ENCODE measurements at regions not wholly inside any gene's neighbourhood (a gene's known extent, or its start where the extent isn't known, plus 50 kb on each side); places are given as distances from the start of the nearest gene placed in this dataset.

- H3K4me3 ChIP-seq (ENCODE audit: insufficient read depth, low read depth, low read length): no peak overlapping the region
- H3K18ac ChIP-seq (ENCODE audit: low read depth, low read length): no peak overlapping the region
- no peak overlapping the region for H4K5ac ChIP-seq (ENCODE audit: low read depth, low read length)
- H3K4me1 ChIP-seq (ENCODE audit: control insufficient read depth, insufficient read depth, low read length): peaks cover 10% of the 10 kb centered on the region
- no peak overlapping the region for H3K56ac ChIP-seq (ENCODE audit: extremely low read depth, insufficient read depth, low read length)
- BruUV-seq (replicated peaks): no TSS peak
- ATAC-seq (ENCODE audit: low read depth) (no peak), DNase-seq (no peak)
- peaks cover 4 to 5% of the 10 kb centered on the region in 2 experiments; a peak in 3 of 4 replicates for H3K79me1 ChIP-seq (ENCODE audit: low read depth in 1 of 2, low read length in 2 of 2)
- POLR2A ChIA-PET (ENCODE audit: unreplicated experiment): interaction anchor here (0.7 kb wide), 1 partner anchor 345 kb away, joined by 4 read pairs; no protein-coding TSS in a partner anchor
- H2AK5ac ChIP-seq (ENCODE audit: low read depth, low read length): no peak overlapping the region
- dilution Hi-C loops (cut with HindIII; ENCODE audit: low sequenced_read_pairs, unreplicated experiment) (no loop called here), in situ Hi-C loops (cut with MboI; ENCODE audit: low sequenced_read_pairs) (no loop called here), intact Hi-C loops (cut with micrococcal nuclease) (loop anchor here (5.0 kb wide), 1 partner anchor 48 kb away; no protein-coding TSS in a partner anchor)
- H3K9me1 ChIP-seq (ENCODE audit: insufficient read depth, low read length): no peaks in the 10 kb centered on the region
- H2BK120ac ChIP-seq (ENCODE audit: low read depth, low read length): no peak overlapping the region
- no peak overlapping the region for H2AK9ac ChIP-seq (replicated peaks; ENCODE audit: low read depth, low read length, poor library complexity)
- no peak overlapping the region for H3K4ac ChIP-seq (ENCODE audit: low read depth, low read length)
- no peaks in the 10 kb centered on the region for H4K20me1 ChIP-seq (ENCODE audit: insufficient read depth, low read length)
- no peaks in the 10 kb centered on the region for H3K9me3 ChIP-seq (ENCODE audit: control insufficient read depth, insufficient read depth, low read length)
- H3K27ac ChIP-seq (ENCODE audit: insufficient read depth, low read length): no peak overlapping the region
- WGBS, 2 experiments (ENCODE audit: extremely low coverage in 2 of 2, insufficient read length in 1 of 2): no CpG with 5 or more reads among the region's 4 CpGs
- no peak overlapping the region for H3K23ac ChIP-seq (ENCODE audit: low read depth, low read length)
- H2BK15ac ChIP-seq (ENCODE audit: low read depth, low read length): no peak overlapping the region
- H3K9ac ChIP-seq (ENCODE audit: low read depth, low read length): no peak overlapping the region
- H2BK20ac ChIP-seq (ENCODE audit: low read depth, low read length): no peak overlapping the region
- H3K4me2 ChIP-seq (ENCODE audit: low read depth, low read length): no peak overlapping the region
- H4K91ac ChIP-seq (ENCODE audit: insufficient read depth, low read depth, low read length): no peak overlapping the region
- no peak overlapping the region for H2BK5ac ChIP-seq (ENCODE audit: low read depth, low read length, poor library complexity, severe bottlenecking)
- no peak overlapping the region for H2AFZ ChIP-seq (replicated peaks; ENCODE audit: low read length, poor library complexity)
- no peaks in the 10 kb centered on the region for H3K27me3 ChIP-seq (ENCODE audit: control insufficient read depth, insufficient read depth, low read length)
- no peak overlapping the region for H3K14ac ChIP-seq (replicated peaks; ENCODE audit: low read depth, low read length)
- TF ChIP-seq, protein P1, sequence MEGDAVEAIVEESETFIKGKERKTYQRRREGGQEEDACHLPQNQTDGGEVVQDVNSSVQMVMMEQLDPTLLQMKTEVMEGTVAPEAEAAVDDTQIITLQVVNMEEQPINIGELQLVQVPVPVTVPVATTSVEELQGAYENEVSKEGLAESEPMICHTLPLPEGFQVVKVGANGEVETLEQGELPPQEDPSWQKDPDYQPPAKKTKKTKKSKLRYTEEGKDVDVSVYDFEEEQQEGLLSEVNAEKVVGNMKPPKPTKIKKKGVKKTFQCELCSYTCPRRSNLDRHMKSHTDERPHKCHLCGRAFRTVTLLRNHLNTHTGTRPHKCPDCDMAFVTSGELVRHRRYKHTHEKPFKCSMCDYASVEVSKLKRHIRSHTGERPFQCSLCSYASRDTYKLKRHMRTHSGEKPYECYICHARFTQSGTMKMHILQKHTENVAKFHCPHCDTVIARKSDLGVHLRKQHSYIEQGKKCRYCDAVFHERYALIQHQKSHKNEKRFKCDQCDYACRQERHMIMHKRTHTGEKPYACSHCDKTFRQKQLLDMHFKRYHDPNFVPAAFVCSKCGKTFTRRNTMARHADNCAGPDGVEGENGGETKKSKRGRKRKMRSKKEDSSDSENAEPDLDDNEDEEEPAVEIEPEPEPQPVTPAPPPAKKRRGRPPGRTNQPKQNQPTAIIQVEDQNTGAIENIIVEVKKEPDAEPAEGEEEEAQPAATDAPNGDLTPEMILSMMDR (conservative IDR thresholded peaks at IDR 0.05; ENCODE audit: low read depth, low read length): no peak
- TF ChIP-seq FOS (IDR thresholded peaks at IDR 0.05; ENCODE audit: low read depth, low read length) (no peak), CEBPB (IDR thresholded peaks at IDR 0.05; ENCODE audit: low read depth, low read length) (no peak), ELK1 (IDR thresholded peaks at IDR 0.05; ENCODE audit: borderline replicate concordance, low read depth, low read length) (no peak), BHLHE40 (IDR thresholded peaks at IDR 0.05; ENCODE audit: low read depth, low read length) (no peak), MAFK (IDR thresholded peaks at IDR 0.05; ENCODE audit: low read depth, low read length) (no peak), NFE2L2 (IDR thresholded peaks at IDR 0.05; ENCODE audit: low read depth, low read length) (no peak), SMC3 (IDR thresholded peaks at IDR 0.05; ENCODE audit: low read depth, low read length) (no peak), RFX5 (IDR thresholded peaks at IDR 0.05; ENCODE audit: low read depth, low read length) (no peak), MAZ (IDR thresholded peaks at IDR 0.05; ENCODE audit: borderline replicate concordance, low read depth, low read length) (no peak), RCOR1 (IDR thresholded peaks at IDR 0.05; ENCODE audit: insufficient replicate concordance, low read length) (no peak), CHD1 (IDR thresholded peaks at IDR 0.05; ENCODE audit: low read depth, low read length) (no peak), RAD21 (IDR thresholded peaks at IDR 0.05; ENCODE audit: low read length) (no peak), POLR2A (IDR thresholded peaks at IDR 0.05; ENCODE audit: low read depth, low read length) (no peak), USF2 (IDR thresholded peaks at IDR 0.05; ENCODE audit: low read depth, low read length) (no peak)
- no peak overlapping the region for H4K8ac ChIP-seq (ENCODE audit: low read depth in 2 of 2, low read length in 2 of 2)
- no peaks in the 10 kb centered on the region for H3K36me3 ChIP-seq (ENCODE audit: control insufficient read depth, insufficient read depth, low read length)
- CTCF ChIA-PET: no interaction called here
These were observed 131.3 kb downstream of the BACH1 start for GRCh38 chr21:29430030-29430429.
